LNCaP clone FGC (cell line): ENCODE measurements at regions not wholly inside any gene's neighbourhood (a gene's known extent, or its start where the extent isn't known, plus 50 kb on each side); places are given as distances from the start of the nearest gene placed in this dataset.

Experiments
- DNase-seq: peaks from one replicate; pipeline ENCODE4 v3.0.0-alpha.2; 2011; ENCODE audit warnings: low read depth
- H3K4me3 ChIP-seq: 2 replicates; pipeline ENCODE4 v1.5.1; 2011; ENCODE audit warnings: mild to moderate bottlenecking, low read depth, low read length, control low read depth
- CTCF ChIP-seq: IDR thresholded peaks from 2 replicates; pipeline ENCODE4 v1.5.1; 2012; ENCODE audit warnings: mild to moderate bottlenecking; ENCODE audit not compliant: control insufficient read depth, insufficient read depth; ENCODE audit errors: extremely low read depth

GRCh38 chr1:30305519-30305918 lies 417.9 kb downstream of the MATN1 start:
- no peak overlapping the region for H3K4me3 ChIP-seq
- DNase-seq: no peak
- no peak for TF ChIP-seq CTCF

- no peak for TF ChIP-seq CTCF
- H3K4me3 ChIP-seq: no peak overlapping the region
- DNase-seq: no peak
Measured at GRCh38 chr1:30305061-30305460, 418.3 kb downstream of the MATN1 start.

- no peak for DNase-seq
- H3K4me3 ChIP-seq: no peak overlapping the region
- no peak for TF ChIP-seq CTCF
Measured at GRCh38 chr1:30304080-30304479, 419.3 kb downstream of the MATN1 start.

- no peak for DNase-seq
- no peak overlapping the region for H3K4me3 ChIP-seq
- no peak for TF ChIP-seq CTCF
Measured at GRCh38 chr1:30303387-30303786, 420.0 kb downstream of the MATN1 start.

- no peak overlapping the region for H3K4me3 ChIP-seq
- DNase-seq: no peak
- no peak for TF ChIP-seq CTCF
Measured at GRCh38 chr1:30302858-30303257, 420.5 kb downstream of the MATN1 start.

GRCh38 chr1:30300669-30301068 lies 422.7 kb downstream of the MATN1 start:
- no peak for DNase-seq
- H3K4me3 ChIP-seq: no peak overlapping the region
- TF ChIP-seq CTCF: no peak

- no peak overlapping the region for H3K4me3 ChIP-seq
- TF ChIP-seq CTCF: no peak
- DNase-seq: no peak
Measured at GRCh38 chr1:30299393-30299792, 424.0 kb downstream of the MATN1 start.
